H9 (cell line): ENCODE measurements at regions not wholly inside any gene's neighbourhood (a gene's known extent, or its start where the extent isn't known, plus 50 kb on each side); places are given as distances from the start of the nearest gene placed in this dataset.

Source experiments
- DNase-seq: peaks from one replicate; pipeline ENCODE4 v3.0.0-alpha.2; 2017
- H2AFZ ChIP-seq: one replicate; pipeline ENCODE4 v1.6.1; 2013; ENCODE audit warnings: mild to moderate bottlenecking, low read length, control low read depth, moderate library complexity
- H2AK5ac ChIP-seq: 2 replicates; pipeline ENCODE4 v1.6.1; 2013; ENCODE audit warnings: low read length, control low read depth, mixed read lengths; ENCODE audit not compliant: insufficient read length
- H2BK120ac ChIP-seq: one replicate; pipeline ENCODE4 v1.6.1; 2013; ENCODE audit warnings: low read depth, mild to moderate bottlenecking, low read length, control low read depth, inconsistent platforms; ENCODE audit not compliant: poor library complexity, severe bottlenecking
- H2BK12ac ChIP-seq: 2 replicates; pipeline ENCODE4 v1.6.1; 2013; ENCODE audit warnings: low read length, control low read depth, mixed read lengths, low read depth; ENCODE audit not compliant: insufficient read length
- H2BK15ac ChIP-seq: 2 replicates; pipeline ENCODE4 v1.6.1; 2013; ENCODE audit warnings: low read depth, low read length, control low read depth
- H2BK20ac ChIP-seq: one replicate; pipeline ENCODE4 v1.6.1; 2013; ENCODE audit warnings: low read depth, mild to moderate bottlenecking, low read length, control low read depth, inconsistent platforms; ENCODE audit not compliant: poor library complexity, severe bottlenecking
- H2BK5ac ChIP-seq: 2 replicates; pipeline ENCODE4 v1.6.1; 2013; ENCODE audit warnings: low read length, control low read depth, mixed read lengths; ENCODE audit not compliant: insufficient read length
- H3K14ac ChIP-seq: 2 replicates; pipeline ENCODE4 v1.6.1; 2013; ENCODE audit warnings: low read length, control low read depth; ENCODE audit not compliant: insufficient read depth
- H3K18ac ChIP-seq: 2 replicates; pipeline ENCODE4 v1.6.1; 2013; ENCODE audit warnings: low read depth, mild to moderate bottlenecking, mixed read lengths, low read length, control low read depth; ENCODE audit not compliant: insufficient read length
- H3K23ac ChIP-seq: 2 replicates; pipeline ENCODE4 v1.6.1; 2013; ENCODE audit warnings: low read length, control low read depth, mixed read lengths, low read depth; ENCODE audit not compliant: insufficient read length
- H3K23me2 ChIP-seq: 2 replicates; pipeline ENCODE4 v1.6.1; 2013; ENCODE audit warnings: low read depth, mild to moderate bottlenecking, mixed read lengths, low read length, control low read depth; ENCODE audit not compliant: insufficient read length, poor library complexity, severe bottlenecking
- H3K27ac ChIP-seq: 2 replicates; pipeline ENCODE4 v1.5.1; 2013; ENCODE audit warnings: low read length, control low read depth, mixed read lengths, low read depth; ENCODE audit not compliant: insufficient read length
- H3K27me3 ChIP-seq: 2 replicates; pipeline ENCODE4 v1.6.1; 2013; ENCODE audit warnings: low read length, control low read depth, inconsistent platforms; ENCODE audit not compliant: insufficient read depth
- H3K4ac ChIP-seq: 2 replicates; pipeline ENCODE4 v1.6.1; 2013; ENCODE audit warnings: low read depth, mild to moderate bottlenecking, control low read depth, inconsistent platforms, low read length, moderate library complexity
- H3K4me1 ChIP-seq: 2 replicates; pipeline ENCODE4 v1.6.1; 2013; ENCODE audit warnings: low read length, control low read depth, inconsistent platforms; ENCODE audit not compliant: insufficient read depth
- H3K4me2 ChIP-seq: 2 replicates; pipeline ENCODE4 v1.6.1; 2013; ENCODE audit warnings: low read length, control low read depth, mixed read lengths; ENCODE audit not compliant: insufficient read length, insufficient read depth
- H3K56ac ChIP-seq: 2 replicates; pipeline ENCODE4 v1.6.1; 2013; ENCODE audit warnings: low read depth, mild to moderate bottlenecking, mixed read lengths, low read length, control low read depth; ENCODE audit not compliant: insufficient read length
- H3K79me1 ChIP-seq: 2 replicates; pipeline ENCODE4 v1.6.1; 2013; ENCODE audit warnings: low read depth, mild to moderate bottlenecking, moderate library complexity, low read length, control low read depth, inconsistent platforms; ENCODE audit not compliant: insufficient read depth, poor library complexity, severe bottlenecking
- H3K79me2 ChIP-seq: 2 replicates; pipeline ENCODE4 v1.6.1; 2013; ENCODE audit warnings: low read length, control low read depth, inconsistent platforms; ENCODE audit not compliant: insufficient read depth
- H3K9ac ChIP-seq: 2 replicates; pipeline ENCODE4 v1.6.1; 2013; ENCODE audit warnings: low read length, control low read depth, mixed read lengths; ENCODE audit not compliant: insufficient read length; ENCODE audit errors: extremely low read depth
- H3K9me3 ChIP-seq: one replicate; pipeline ENCODE4 v1.6.1; 2013; ENCODE audit warnings: low read depth, low read length, inconsistent platforms; ENCODE audit not compliant: control insufficient read depth
- H3T11ph ChIP-seq: one replicate; pipeline ENCODE4 v1.6.1; 2013; ENCODE audit warnings: mild to moderate bottlenecking, low read length, control low read depth, inconsistent platforms
- H4K20me1 ChIP-seq: one replicate; pipeline ENCODE4 v1.6.1; 2013; ENCODE audit not compliant: control insufficient read depth, insufficient read length, insufficient read depth
- H4K5ac ChIP-seq: 2 replicates; pipeline ENCODE4 v1.6.1; 2013; ENCODE audit warnings: low read depth, mild to moderate bottlenecking, mixed read lengths, low read length, control low read depth; ENCODE audit not compliant: insufficient read length
- H4K8ac ChIP-seq: replicated peaks from 2 replicates; pipeline ENCODE4 v1.6.1; 2013; ENCODE audit warnings: low read length, control low read depth, mixed read lengths, low read depth; ENCODE audit not compliant: insufficient read length
- H4K91ac ChIP-seq: 2 replicates; pipeline ENCODE4 v1.6.1; 2013; ENCODE audit warnings: low read depth, mild to moderate bottlenecking, moderate library complexity, mixed read lengths, low read length, control low read depth; ENCODE audit not compliant: insufficient read length
- H3K27ac Mint-ChIP-seq, 3 experiments: 2 replicates in 2 of 3; 3 replicates in 1 of 3; pipeline ENCODE4 v1.8.0; 2020 to 2021; ENCODE audit warnings: mixed read lengths in 3 of 3, mild to moderate bottlenecking in 1 of 3, moderate library complexity in 1 of 3
- H3K27me3 Mint-ChIP-seq: 2 replicates; pipeline ENCODE4 v1.8.0; 2021; ENCODE audit warnings: low read depth, mild to moderate bottlenecking, moderate library complexity, mixed read lengths
- H3K36me3 Mint-ChIP-seq, 3 experiments: 2 replicates in 2 of 3; 3 replicates in 1 of 3; pipeline ENCODE4 v1.8.0; 2020 to 2021; ENCODE audit warnings: low read depth in 3 of 3, mixed read lengths in 3 of 3; ENCODE audit not compliant: insufficient read depth in 1 of 3
- H3K4me1 Mint-ChIP-seq, 2 experiments: 2 replicates each; pipeline ENCODE4 v1.8.0; 2020; ENCODE audit warnings: mixed read lengths in 2 of 2
- H3K4me3 Mint-ChIP-seq, 2 experiments: 2 replicates in 1 of 2; 3 replicates in 1 of 2; pipeline ENCODE4 v1.8.0; 2020 to 2021; ENCODE audit warnings: mild to moderate bottlenecking in 2 of 2, mixed read lengths in 2 of 2, moderate library complexity in 1 of 2
- H3K9me3 Mint-ChIP-seq, 2 experiments: 2 replicates in 1 of 2; 3 replicates in 1 of 2; pipeline ENCODE4 v1.8.0; 2020; ENCODE audit warnings: mild to moderate bottlenecking in 2 of 2, mixed read lengths in 2 of 2, moderate library complexity in 1 of 2
- WGBS: extraction: QIAGEN DNeasy Blood & Tissue Kit; methylation state at CpG from one replicate; pipeline ENCODE4 v1.1.7; 2013; ENCODE audit warnings: missing lambda C conversion rate, low lambda C conversion rate, mixed read lengths; ENCODE audit not compliant: insufficient read length; ENCODE audit errors: extremely low coverage; 5-methylcytosine and 5-hydroxymethylcytosine counted together
- TF ChIP-seq, protein P1 (sequence below): fragments of 200-600 bp; sonication (generic); conservative IDR thresholded peaks from 3 replicates; pipeline ENCODE4 v1.8.0; 2021; ENCODE audit warnings: antibody characterized with exemption, mild to moderate bottlenecking

- H3K27ac ChIP-seq: no peak overlapping the region
- H4K91ac ChIP-seq: no peak overlapping the region
- H2AFZ ChIP-seq: no peak overlapping the region
- no peaks in the 10 kb centered on the region for H3K79me2 ChIP-seq
- no peaks in the 10 kb centered on the region for H3K4me1 ChIP-seq
- H4K8ac ChIP-seq: no peak overlapping the region
- H3K4ac ChIP-seq: no peak overlapping the region
- no peak overlapping the region for H3K9ac ChIP-seq
- H3K14ac ChIP-seq: no peak overlapping the region
- WGBS: no CpG with 5 or more reads among the region's 2 CpGs
- no peak overlapping the region for H4K5ac ChIP-seq
- no peak overlapping the region for H2BK120ac ChIP-seq
- no peak overlapping the region for H3K4me2 ChIP-seq
- H4K20me1 ChIP-seq: no peaks in the 10 kb centered on the region
- H2BK20ac ChIP-seq: no peak overlapping the region
- H3K27ac Mint-ChIP-seq: no peak overlapping the region; a peak in 1 of 7 replicates
- H3K23me2 ChIP-seq: no peaks in the 10 kb centered on the region
- no peak overlapping the region for H3T11ph ChIP-seq
- no peaks in the 10 kb centered on the region for H3K4me1 Mint-ChIP-seq
- H2BK15ac ChIP-seq: no peak overlapping the region
- no peak overlapping the region for H3K4me3 Mint-ChIP-seq
- no peaks in the 10 kb centered on the region for H3K27me3 ChIP-seq
- no peak overlapping the region for H2BK5ac ChIP-seq
- H3K27me3 Mint-ChIP-seq: no peaks in the 10 kb centered on the region
- H2BK12ac ChIP-seq: no peak overlapping the region
- H2AK5ac ChIP-seq: no peak overlapping the region
- no peaks in the 10 kb centered on the region for H3K79me1 ChIP-seq
- H3K9me3 ChIP-seq: no peaks in the 10 kb centered on the region
- no peak overlapping the region for H3K23ac ChIP-seq
- TF ChIP-seq, protein P1, sequence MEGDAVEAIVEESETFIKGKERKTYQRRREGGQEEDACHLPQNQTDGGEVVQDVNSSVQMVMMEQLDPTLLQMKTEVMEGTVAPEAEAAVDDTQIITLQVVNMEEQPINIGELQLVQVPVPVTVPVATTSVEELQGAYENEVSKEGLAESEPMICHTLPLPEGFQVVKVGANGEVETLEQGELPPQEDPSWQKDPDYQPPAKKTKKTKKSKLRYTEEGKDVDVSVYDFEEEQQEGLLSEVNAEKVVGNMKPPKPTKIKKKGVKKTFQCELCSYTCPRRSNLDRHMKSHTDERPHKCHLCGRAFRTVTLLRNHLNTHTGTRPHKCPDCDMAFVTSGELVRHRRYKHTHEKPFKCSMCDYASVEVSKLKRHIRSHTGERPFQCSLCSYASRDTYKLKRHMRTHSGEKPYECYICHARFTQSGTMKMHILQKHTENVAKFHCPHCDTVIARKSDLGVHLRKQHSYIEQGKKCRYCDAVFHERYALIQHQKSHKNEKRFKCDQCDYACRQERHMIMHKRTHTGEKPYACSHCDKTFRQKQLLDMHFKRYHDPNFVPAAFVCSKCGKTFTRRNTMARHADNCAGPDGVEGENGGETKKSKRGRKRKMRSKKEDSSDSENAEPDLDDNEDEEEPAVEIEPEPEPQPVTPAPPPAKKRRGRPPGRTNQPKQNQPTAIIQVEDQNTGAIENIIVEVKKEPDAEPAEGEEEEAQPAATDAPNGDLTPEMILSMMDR: no peak
- no peak overlapping the region for H3K56ac ChIP-seq
- DNase-seq: no peak
- no peak overlapping the region for H3K18ac ChIP-seq
- peaks cover 0 to 4% of the 10 kb centered on the region in 2 experiments; a peak in 2 of 5 replicates for H3K9me3 Mint-ChIP-seq
- H3K36me3 Mint-ChIP-seq: peaks cover 0 to 2% (median 0%) of the 10 kb centered on the region in 3 experiments; a peak in 2 of 7 replicates
These were observed 556.2 kb upstream of the CBLB start for GRCh38 chr3:106425026-106425425.
